Stimulated activated naive CD8-positive, alpha-beta T cell treated with anti-CD3 and anti-CD28 coated beads, Interleukin-15, Interleukin-2, amounts not matched to agents 100 ng/mL and 50 ng/mL, for 24 hours (primary cell): ENCODE measurements at regions not wholly inside any gene's neighbourhood (a gene's known extent, or its start where the extent isn't known, plus 50 kb on each side); places are given as distances from the start of the nearest gene placed in this dataset.

Experiments used
- H3K27ac Mint-ChIP-seq: one replicate; pipeline ENCODE4 v1.8.0; 2021; ENCODE audit warnings: mild to moderate bottlenecking, mixed read lengths
- H3K27me3 Mint-ChIP-seq: one replicate; pipeline ENCODE4 v1.8.0; 2021; ENCODE audit warnings: mixed read lengths
- H3K36me3 Mint-ChIP-seq: one replicate; pipeline ENCODE4 v1.8.0; 2021; ENCODE audit warnings: low read depth, mixed read lengths
- H3K4me1 Mint-ChIP-seq: one replicate; pipeline ENCODE4 v1.8.0; 2021; ENCODE audit warnings: low read depth, mixed read lengths
- H3K4me3 Mint-ChIP-seq: one replicate; pipeline ENCODE4 v1.8.0; 2021; ENCODE audit warnings: mild to moderate bottlenecking, mixed read lengths
- H3K9me3 Mint-ChIP-seq: one replicate; pipeline ENCODE4 v1.8.0; 2021; ENCODE audit warnings: mixed read lengths

DNA sequence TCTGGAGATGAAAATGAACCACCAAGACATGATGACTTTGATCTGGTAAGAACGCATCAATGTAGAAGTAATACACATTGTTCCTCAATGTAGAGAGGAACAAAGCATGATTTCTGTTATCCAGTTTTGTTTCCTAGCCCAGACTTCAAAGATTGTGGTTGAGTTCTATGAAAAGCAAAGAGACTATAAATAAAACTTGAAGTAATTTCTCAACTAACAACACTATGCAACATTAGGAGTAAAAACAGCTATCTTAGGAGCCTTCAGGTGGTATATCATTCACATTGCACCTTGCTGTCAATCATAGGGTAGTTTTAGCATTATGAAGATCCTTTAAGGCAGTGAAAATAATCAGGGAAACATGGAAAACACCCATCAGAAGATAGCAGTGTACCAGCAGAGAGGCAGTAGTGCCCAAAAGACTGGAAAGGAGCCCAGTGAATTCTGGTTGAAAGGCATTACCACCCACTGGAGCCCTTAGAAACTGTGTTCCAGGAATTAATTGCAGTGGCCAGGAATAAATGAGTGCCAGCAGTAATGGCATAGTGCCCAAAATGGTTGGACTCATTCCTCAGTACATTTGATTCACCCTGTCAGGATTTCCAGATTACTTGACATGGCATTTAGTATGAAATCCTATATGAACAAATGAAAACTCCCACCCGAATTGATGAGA lies 300.7 kb upstream of the CXXC4 start:
- Mint-ChIP-seq H3K4me1 (peaks cover 2% of the 10 kb centered on the region), H3K36me3 (no peaks in the 10 kb centered on the region), H3K27ac (no peak overlapping the region), H3K9me3 (no peaks in the 10 kb centered on the region), H3K27me3 (no peaks in the 10 kb centered on the region), H3K4me3 (no peak overlapping the region)

DNA sequence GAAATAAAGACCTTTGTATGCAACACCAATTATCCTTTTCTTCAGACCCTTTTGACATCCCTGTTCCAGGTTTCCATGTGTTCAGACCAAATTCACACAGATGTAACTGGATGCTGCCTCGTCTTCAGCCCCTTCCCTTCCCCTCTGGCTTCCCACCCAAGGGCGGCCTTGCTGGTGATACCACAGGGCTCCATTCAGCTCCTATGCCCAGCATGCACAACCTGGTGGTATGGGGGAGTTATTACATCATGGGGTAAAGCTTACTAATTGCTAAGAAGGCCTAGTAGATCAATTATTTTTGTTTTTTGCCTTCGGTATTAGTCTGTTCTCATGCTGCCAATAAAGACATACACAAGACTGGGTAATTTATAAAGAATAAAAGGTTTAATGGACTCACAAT lies 317.0 kb upstream of the CXXC4 start:
- no peaks in the 10 kb centered on the region for H3K9me3 Mint-ChIP-seq
- H3K36me3 Mint-ChIP-seq = no peaks in the 10 kb centered on the region
- H3K4me1 Mint-ChIP-seq = no peaks in the 10 kb centered on the region
- no peak overlapping the region for H3K27ac Mint-ChIP-seq
- no peaks in the 10 kb centered on the region for H3K27me3 Mint-ChIP-seq
- no peak overlapping the region for H3K4me3 Mint-ChIP-seq

DNA sequence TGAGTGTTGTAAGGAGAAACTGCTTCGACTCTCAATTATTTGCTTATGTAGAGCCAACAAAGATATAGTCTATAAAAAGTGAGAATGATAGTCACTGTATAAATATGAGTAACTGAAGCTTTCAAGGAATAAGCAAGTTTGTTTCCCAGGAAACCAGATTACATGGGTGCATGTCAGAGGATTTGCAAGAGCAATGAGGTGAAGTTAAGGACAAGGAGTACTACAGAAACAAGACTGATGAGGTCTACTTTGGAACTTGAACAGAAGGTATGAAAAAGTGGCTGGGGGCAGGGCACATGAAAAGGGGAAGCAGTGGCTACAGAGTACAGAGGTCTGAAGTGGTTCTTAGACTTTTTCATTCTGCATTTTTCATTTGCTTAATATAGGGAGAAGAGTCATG lies 321.0 kb upstream of the CXXC4 start:
- Mint-ChIP-seq H3K9me3 (no peaks in the 10 kb centered on the region), H3K4me1 (no peaks in the 10 kb centered on the region), H3K4me3 (no peak overlapping the region), H3K27me3 (no peaks in the 10 kb centered on the region), H3K27ac (no peak overlapping the region), H3K36me3 (no peaks in the 10 kb centered on the region)

DNA sequence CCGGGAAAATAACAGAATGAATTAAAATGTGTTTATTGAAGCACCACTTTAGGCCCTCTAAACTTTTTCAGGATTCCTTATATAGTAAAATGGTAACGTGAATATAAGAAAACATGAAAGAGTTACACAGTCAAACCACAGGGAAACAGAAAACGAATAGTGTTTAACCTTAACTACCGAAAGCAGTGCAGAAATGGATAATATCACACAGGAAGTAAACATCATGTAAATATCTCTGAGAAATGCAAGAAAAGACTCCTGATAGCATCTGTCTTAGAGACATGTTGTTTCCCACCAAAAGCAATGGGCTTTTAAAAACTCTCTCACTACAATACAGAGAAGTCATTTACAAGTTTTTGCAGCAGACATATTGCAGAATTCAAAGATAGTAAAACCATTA lies 323.9 kb upstream of the CXXC4 start:
- no peak overlapping the region for H3K27ac Mint-ChIP-seq
- H3K27me3 Mint-ChIP-seq = no peaks in the 10 kb centered on the region
- H3K36me3 Mint-ChIP-seq = no peaks in the 10 kb centered on the region

DNA sequence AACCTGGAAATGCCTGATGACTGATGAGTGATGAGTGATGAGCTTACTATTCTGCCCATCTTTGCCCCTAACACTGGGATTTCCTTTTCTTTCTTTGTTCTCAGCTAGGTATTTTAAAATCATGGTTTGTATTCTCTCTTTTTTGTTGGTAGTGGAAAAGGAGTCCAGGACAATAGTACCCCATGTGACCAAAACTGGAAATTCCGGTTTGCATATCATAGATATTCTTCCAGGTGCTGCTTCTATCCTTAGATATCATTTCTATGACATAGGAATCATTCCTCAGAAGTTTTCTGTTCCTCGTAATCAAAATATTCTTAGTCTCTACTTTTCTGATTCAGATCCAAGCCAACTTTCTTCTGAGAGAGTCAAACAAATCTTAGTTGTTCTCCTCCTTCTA lies 320.5 kb upstream of the TET2 start:
- no peaks in the 10 kb centered on the region for H3K27me3 Mint-ChIP-seq
- H3K27ac Mint-ChIP-seq = no peak overlapping the region
- no peaks in the 10 kb centered on the region for H3K9me3 Mint-ChIP-seq
- no peaks in the 10 kb centered on the region for H3K36me3 Mint-ChIP-seq
- no peaks in the 10 kb centered on the region for H3K4me1 Mint-ChIP-seq
- H3K4me3 Mint-ChIP-seq = no peak overlapping the region

More for the DNA sequence above, 323.9 kb upstream of the CXXC4 start:
- Mint-ChIP-seq H3K4me3 (no peak overlapping the region), H3K4me1 (no peaks in the 10 kb centered on the region), H3K9me3 (no peaks in the 10 kb centered on the region)

DNA sequence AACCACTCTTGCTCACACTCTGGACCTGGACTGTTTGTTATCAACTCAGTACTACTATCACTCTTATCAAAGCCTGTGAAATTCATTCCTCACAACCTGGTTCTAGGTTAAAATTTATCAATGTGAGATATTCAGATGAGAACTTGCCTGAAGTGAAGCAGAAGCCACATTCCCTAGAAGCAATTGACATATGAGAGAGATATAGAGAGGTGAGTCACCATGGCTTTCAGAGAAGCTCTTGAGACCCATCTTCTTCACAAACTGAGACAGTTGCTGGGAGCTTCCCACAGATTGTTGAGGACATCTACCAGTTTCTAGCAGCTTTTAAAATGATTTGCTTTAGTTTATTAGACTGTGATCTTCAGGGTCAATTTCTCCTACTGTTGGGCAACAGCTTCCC lies 316.9 kb upstream of the TET2 start:
- Mint-ChIP-seq H3K9me3 (no peaks in the 10 kb centered on the region), H3K36me3 (no peaks in the 10 kb centered on the region), H3K4me1 (no peaks in the 10 kb centered on the region), H3K27me3 (no peaks in the 10 kb centered on the region), H3K27ac (no peak overlapping the region), H3K4me3 (no peak overlapping the region)

DNA sequence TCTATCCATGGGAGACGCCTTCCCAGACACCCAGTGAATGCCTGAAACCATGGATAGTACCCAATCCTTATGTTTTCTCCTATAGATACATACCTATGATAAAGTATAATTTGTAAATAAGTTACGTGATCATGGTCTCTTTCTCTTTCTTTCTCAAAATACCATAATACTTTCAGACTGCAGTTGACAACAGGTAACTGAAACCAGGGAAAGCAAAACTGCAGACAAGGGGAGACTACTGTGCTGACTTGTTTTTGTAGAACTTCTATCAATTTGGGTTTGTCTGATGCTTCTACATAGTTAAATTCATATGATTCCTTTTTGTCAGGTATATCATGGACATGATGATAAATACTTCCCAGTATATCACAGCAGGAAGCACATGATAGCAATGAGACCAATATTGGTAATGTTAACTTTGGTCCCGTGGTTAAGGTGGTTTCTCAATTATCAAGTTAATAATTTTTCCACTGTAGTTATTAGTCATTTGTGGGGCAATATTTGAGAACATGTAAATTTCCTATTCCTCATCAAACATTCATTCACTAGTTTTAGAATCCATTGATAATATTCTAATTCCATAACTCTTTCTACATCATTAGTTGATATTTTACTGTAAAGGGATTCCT lies 298.0 kb upstream of the TET2 start:
- no peaks in the 10 kb centered on the region for H3K36me3 Mint-ChIP-seq
- H3K4me1 Mint-ChIP-seq = no peaks in the 10 kb centered on the region
- no peak overlapping the region for H3K27ac Mint-ChIP-seq
- no peaks in the 10 kb centered on the region for H3K9me3 Mint-ChIP-seq
- no peak overlapping the region for H3K4me3 Mint-ChIP-seq
- H3K27me3 Mint-ChIP-seq = no peaks in the 10 kb centered on the region

DNA sequence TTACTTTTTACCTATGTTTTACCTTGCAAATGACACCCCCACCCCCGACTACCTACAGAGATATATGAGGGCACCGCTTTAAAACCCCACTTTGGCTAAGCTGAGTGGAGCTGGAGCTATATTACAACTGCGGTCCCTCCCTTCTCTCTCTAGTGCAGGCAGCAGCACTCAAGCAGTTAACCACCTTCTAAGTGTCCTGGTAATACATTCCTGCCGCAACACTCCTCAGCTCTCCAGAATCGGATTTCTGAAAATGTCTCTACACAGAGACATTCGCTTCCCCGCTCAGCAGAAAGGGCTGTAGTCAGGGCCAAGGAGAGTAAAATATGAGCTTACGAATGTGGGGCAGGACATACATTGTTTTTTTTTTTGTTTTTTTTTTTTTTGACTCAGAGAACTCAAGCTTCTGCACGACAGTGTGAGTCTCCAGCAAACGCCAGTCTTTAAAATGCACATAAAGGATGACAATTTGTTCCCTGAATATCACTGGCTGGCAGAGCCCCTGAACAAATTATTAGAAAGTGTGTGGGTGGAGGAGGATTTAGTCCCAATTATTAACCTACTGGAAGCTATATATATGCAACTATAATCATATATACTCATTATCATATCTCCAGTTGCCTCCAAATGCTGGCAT lies 287.0 kb upstream of the TET2 start:
- Mint-ChIP-seq H3K4me3 (no peak overlapping the region), H3K27ac (no peak overlapping the region), H3K27me3 (peaks cover 5% of the 10 kb centered on the region), H3K36me3 (no peaks in the 10 kb centered on the region), H3K4me1 (no peaks in the 10 kb centered on the region), H3K9me3 (no peaks in the 10 kb centered on the region)

DNA sequence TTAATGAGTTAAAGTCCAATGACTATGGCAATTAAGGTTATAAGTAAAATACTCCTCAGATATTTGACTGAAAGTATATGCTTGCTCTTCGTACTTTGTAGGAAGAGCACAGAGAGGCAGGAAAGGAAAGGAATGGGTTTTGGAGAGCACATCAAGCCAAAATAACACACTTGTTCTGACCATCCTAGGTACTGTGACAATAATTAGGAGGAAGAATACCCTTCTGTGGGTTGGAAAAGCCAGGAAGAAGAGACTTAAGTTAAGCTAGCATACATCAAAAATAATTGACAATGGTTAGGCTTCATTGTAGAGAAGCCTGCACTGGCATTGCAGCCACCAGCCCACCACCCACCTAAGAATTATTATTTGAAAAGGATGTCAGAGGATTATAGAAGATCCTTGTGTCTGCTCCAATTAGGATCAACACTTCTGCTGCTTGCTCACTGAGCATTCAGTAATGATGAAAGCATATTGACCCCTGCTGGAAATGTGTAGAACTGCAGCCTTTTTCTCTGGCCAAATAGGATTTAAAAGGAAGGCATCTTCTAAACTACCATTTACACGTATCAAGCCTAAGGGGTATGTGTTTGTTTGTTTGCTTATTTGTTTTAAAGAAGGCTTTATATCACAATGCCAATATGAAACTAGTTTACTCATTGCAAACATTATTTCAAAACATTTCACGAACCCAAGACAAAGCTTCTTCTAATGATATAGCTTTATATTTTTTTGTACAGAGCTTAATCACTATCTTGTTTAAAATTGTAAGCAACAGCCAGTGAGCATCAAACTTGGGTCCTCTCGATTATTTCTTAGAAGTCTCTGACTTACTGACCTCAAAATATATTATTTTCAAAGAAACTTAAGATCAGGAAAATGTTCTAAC lies 286.2 kb upstream of the TET2 start:
- Mint-ChIP-seq H3K4me3 (no peak overlapping the region), H3K27ac (no peak overlapping the region), H3K27me3 (peaks cover 5% of the 10 kb centered on the region), H3K9me3 (no peaks in the 10 kb centered on the region), H3K36me3 (no peaks in the 10 kb centered on the region), H3K4me1 (no peaks in the 10 kb centered on the region)

DNA sequence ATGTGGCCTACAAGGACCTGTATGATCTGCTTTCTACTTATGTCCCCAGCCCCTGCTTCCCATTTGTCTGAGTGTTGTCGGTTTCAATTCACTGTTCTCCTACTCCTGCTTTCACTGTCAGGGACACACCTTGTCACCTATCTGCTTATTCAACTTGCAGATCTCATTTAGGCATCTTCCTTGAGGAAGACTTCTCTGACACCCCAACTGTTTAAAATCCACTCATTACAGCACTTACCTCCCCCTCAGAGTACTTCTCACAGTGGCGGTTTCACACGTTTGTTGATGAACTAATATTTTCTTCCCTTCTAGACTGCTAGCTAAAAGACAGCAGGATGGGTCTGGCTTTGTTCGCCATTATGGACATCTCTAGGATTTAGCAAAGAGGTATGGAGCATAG lies 279.9 kb upstream of the TET2 start:
- H3K4me1 Mint-ChIP-seq = no peaks in the 10 kb centered on the region
- no peaks in the 10 kb centered on the region for H3K9me3 Mint-ChIP-seq
- H3K4me3 Mint-ChIP-seq = no peak overlapping the region

DNA sequence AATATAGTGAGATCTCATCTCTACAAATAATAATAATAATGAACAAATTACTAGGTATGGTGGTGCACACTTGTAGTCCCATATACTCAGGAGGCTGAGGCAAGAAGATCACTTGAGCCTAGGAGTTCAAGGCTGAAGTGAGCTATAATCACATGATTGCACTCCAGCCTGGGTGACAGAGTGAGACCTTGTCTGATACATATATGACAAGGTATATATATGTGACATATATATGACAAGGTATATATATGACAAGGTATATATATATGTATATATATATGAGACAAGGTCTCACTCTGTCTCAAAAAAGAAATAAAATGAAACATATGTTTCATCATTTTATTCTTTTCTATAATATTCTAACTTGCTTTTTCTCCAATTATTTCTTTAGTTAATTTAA lies 278.1 kb upstream of the TET2 start:
- Mint-ChIP-seq H3K27me3 (no peaks in the 10 kb centered on the region), H3K4me1 (no peaks in the 10 kb centered on the region), H3K9me3 (no peaks in the 10 kb centered on the region), H3K36me3 (no peaks in the 10 kb centered on the region), H3K27ac (no peak overlapping the region), H3K4me3 (no peak overlapping the region)

More for the DNA sequence above, 279.9 kb upstream of the TET2 start:
- Mint-ChIP-seq H3K27ac (no peak overlapping the region), H3K36me3 (no peaks in the 10 kb centered on the region), H3K27me3 (no peaks in the 10 kb centered on the region)

DNA sequence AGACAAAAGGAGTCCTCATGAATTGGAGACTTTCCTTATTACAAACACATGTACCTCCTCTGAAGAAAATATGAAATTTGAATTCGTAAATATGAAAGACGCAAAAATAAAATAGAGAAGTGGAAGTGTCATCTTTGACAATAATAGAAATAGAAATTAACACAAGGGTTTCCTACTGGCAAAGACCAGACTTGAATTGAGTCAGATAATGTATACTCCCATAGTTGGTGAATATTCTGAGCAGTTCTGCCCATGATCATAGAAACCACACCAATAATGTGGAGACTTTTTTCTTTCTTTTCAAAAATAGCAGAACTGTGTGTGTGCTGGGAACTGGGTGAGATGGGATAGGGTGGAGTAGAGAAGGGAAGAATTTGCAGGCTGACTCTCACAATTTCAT lies 277.7 kb upstream of the TET2 start:
- H3K27me3 Mint-ChIP-seq = no peaks in the 10 kb centered on the region
- H3K36me3 Mint-ChIP-seq = no peaks in the 10 kb centered on the region
- no peak overlapping the region for H3K4me3 Mint-ChIP-seq
- H3K4me1 Mint-ChIP-seq = no peaks in the 10 kb centered on the region
- no peaks in the 10 kb centered on the region for H3K9me3 Mint-ChIP-seq
- no peak overlapping the region for H3K27ac Mint-ChIP-seq

DNA sequence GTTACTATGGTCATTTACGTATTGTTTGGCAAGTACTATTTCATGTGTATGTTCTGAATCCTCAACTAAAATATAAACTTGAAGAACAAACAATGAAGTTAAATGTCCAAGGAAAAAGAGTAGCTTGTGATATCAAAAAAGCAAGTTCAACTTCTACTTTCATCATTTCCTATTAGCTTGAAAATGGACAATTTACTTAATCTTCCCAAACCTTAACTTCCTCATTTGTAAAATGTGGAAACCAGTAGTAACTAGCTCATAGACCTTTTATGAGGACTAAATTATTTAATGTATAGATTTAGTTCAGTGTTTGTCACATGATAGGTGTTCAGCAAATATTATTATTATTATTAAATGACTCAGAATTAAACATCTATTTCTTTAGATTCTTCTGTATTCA lies 276.8 kb upstream of the TET2 start:
- Mint-ChIP-seq H3K27me3 (no peaks in the 10 kb centered on the region), H3K27ac (no peak overlapping the region), H3K36me3 (no peaks in the 10 kb centered on the region), H3K4me3 (no peak overlapping the region), H3K9me3 (no peaks in the 10 kb centered on the region), H3K4me1 (no peaks in the 10 kb centered on the region)

DNA sequence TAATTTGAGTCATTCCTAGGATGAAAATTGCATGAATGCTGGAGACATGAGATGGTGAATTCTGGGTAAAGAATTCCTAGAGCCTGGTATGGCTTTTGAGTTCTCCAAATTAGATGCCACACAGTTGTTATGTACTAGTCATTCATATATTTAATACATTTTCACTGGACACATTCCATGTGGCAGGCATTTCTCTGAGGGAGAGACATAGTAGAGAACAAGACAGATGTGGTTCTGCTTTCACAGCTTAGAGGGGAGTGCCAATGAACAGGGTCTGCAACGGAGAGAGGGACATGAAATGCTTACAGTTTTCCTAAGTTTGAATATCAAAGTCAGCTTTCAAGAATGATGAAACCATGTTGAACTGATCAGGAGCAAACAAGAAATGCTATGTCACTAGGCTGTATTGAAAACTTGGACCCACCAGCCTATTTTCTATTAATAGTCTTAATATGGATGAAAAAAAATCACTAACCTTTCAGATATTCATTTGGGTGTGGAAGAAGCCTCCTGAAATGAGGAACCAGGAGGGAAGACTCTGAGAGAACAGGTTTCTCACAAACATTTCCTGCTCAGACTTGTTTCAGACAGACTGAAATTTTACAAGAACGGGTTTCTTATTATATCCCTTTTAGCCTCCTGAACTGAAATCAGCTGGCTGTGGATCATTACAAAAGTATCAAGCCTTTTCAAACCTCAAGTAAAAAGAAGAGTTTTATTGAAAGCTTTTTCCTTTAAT lies 276.0 kb upstream of the TET2 start:
- no peak overlapping the region for H3K27ac Mint-ChIP-seq
- H3K36me3 Mint-ChIP-seq = no peaks in the 10 kb centered on the region
- no peak overlapping the region for H3K4me3 Mint-ChIP-seq
- no peaks in the 10 kb centered on the region for H3K27me3 Mint-ChIP-seq
- no peaks in the 10 kb centered on the region for H3K9me3 Mint-ChIP-seq
- H3K4me1 Mint-ChIP-seq = no peaks in the 10 kb centered on the region
